Lung (tissue), 11 donors: ENCODE measurements at regions not wholly inside any gene's neighbourhood (a gene's known extent, or its start where the extent isn't known, plus 50 kb on each side); places are given as distances from the start of the nearest gene placed in this dataset.

Experiments
- ATAC-seq: fragments of 200-7000 bp; cut with Tn5 transposase; one replicate; pipeline ENCODE4 v1.9.1; 2020; ENCODE audit warnings: moderate number of reproducible peaks; ENCODE audit not compliant: insufficient read depth, low FRiP score
- DNase-seq, 3 donors: peaks; one replicate each; pipeline ENCODE4 v3.0.0-alpha.2; 2013 to 2017
- H3K27ac ChIP-seq, 2 donors: one replicate each; pipeline ENCODE4 v1.5.1; 2013; ENCODE audit warnings: mild to moderate bottlenecking in 2 of 2, moderate library complexity in 2 of 2, control low read depth in 1 of 2, inconsistent platforms in 1 of 2, low read depth in 1 of 2, low read length in 1 of 2
- H3K27me3 ChIP-seq, 3 donors: one replicate each; pipeline ENCODE4 v1.5.1; 2013; ENCODE audit warnings: low read length in 2 of 3; ENCODE audit not compliant: control insufficient read depth in 3 of 3, insufficient read depth in 3 of 3
- H3K36me3 ChIP-seq, 4 donors: one replicate each; pipeline ENCODE4 v1.5.1; 2013; ENCODE audit warnings: low read length in 4 of 4, mild to moderate bottlenecking in 1 of 4, moderate library complexity in 1 of 4; ENCODE audit not compliant: control insufficient read depth in 4 of 4, insufficient read depth in 4 of 4
- H3K4me1 ChIP-seq, 5 donors: one replicate each; pipeline ENCODE4 v1.5.1; 2013; ENCODE audit warnings: low read length in 5 of 5, mild to moderate bottlenecking in 2 of 5, moderate library complexity in 1 of 5; ENCODE audit not compliant: control insufficient read depth in 5 of 5, insufficient read depth in 5 of 5
- H3K4me3 ChIP-seq: one replicate; pipeline ENCODE4 v1.5.1; 2013; ENCODE audit warnings: mild to moderate bottlenecking, control low read depth, moderate library complexity
- H3K9ac ChIP-seq, 2 donors: one replicate each; pipeline ENCODE4 v1.5.1; 2013; ENCODE audit warnings: low read length in 2 of 2, control low read depth in 1 of 2; ENCODE audit not compliant: insufficient read depth in 1 of 2
- H3K9me3 ChIP-seq, 4 donors: one replicate each; pipeline ENCODE4 v1.5.1; 2013; ENCODE audit warnings: low read length in 3 of 4, mild to moderate bottlenecking in 1 of 4, moderate library complexity in 1 of 4; ENCODE audit not compliant: control insufficient read depth in 4 of 4, insufficient read depth in 3 of 4
- CTCF ChIP-seq: IDR thresholded peaks from 2 replicates; pipeline ENCODE4 v1.5.1; 2012; ENCODE audit warnings: mild to moderate bottlenecking; ENCODE audit errors: control extremely low read depth, extremely low read depth
- WGBS, 2 donors: extraction: QIAGEN DNeasy Blood & Tissue Kit; methylation state at CpG; one replicate each; pipeline ENCODE4 v1.1.7; 2013; 5-methylcytosine and 5-hydroxymethylcytosine counted together
- donor health status: control.
- donor health status: control.
- donor health status: Bipolar disorder and iron deficiency.
- donor health status: healthy.
- donor health status: DM: yes; HTN: yes; CAD: no.

- no peak for TF ChIP-seq CTCF
- DNase-seq (peak in 2 of 3 donors; percentile 36 to 56), ATAC-seq (no peak)
- no peak overlapping the region for H3K9ac ChIP-seq
- 68 to 77% methylated on average over 8 of the region's 8 CpGs for WGBS, 2 donors
- peak overlapping the region in 1 of 2 donors; percentile 0 for H3K27ac ChIP-seq
- H3K4me3 ChIP-seq = no peak overlapping the region
- no peaks in the 10 kb centered on the region for H3K36me3 ChIP-seq
- no peaks in the 10 kb centered on the region for H3K27me3 ChIP-seq
- H3K9me3 ChIP-seq = no peaks in the 10 kb centered on the region
- peaks cover 0 to 14% (median 6%) of the 10 kb centered on the region in 5 donors for H3K4me1 ChIP-seq
These were observed 198.6 kb upstream of the JUN start for GRCh38 chr1:58982259-58982998.

GRCh38 chr1:58983162-58983561 lies 199.3 kb upstream of the JUN start:
- TF ChIP-seq CTCF = no peak
- H3K9ac ChIP-seq = no peak overlapping the region
- WGBS, 2 donors = 37 to 40% methylated on average over 3 of the region's 3 CpGs
- DNase-seq = no peak
- ATAC-seq = no peak
- no peaks in the 10 kb centered on the region for H3K36me3 ChIP-seq
- H3K4me3 ChIP-seq = no peak overlapping the region
- H3K27me3 ChIP-seq = no peaks in the 10 kb centered on the region
- H3K27ac ChIP-seq = peak overlapping the region in 1 of 2 donors; percentile 30
- H3K9me3 ChIP-seq = no peaks in the 10 kb centered on the region
- H3K4me1 ChIP-seq = peaks cover 0 to 14% (median 7%) of the 10 kb centered on the region in 5 donors

- Histone ChIP-seq H3K36me3 (no peaks in the 10 kb centered on the region), H3K4me1 (peaks cover 0 to 14% (median 7%) of the 10 kb centered on the region in 5 donors), H3K4me3 (no peak overlapping the region), H3K27me3 (no peaks in the 10 kb centered on the region), H3K27ac (peak overlapping the region in 1 of 2 donors; percentile 30), H3K9me3 (no peaks in the 10 kb centered on the region), H3K9ac (no peak overlapping the region)
- 43 to 48% methylated on average over 2 of the region's 2 CpGs for WGBS, 2 donors
- TF ChIP-seq CTCF = no peak
- ATAC-seq (no peak), DNase-seq (no peak)
These were observed 199.9 kb upstream of the JUN start for GRCh38 chr1:58983633-58984245.
